Hematopoietic multipotent progenitor cell treated with erythropoietin and hydrocortisone succinate and interleukin-3 and kit ligand, for 15 days (in vitro differentiated cells): ENCODE measurements at regions not wholly inside any gene's neighbourhood (a gene's known extent, or its start where the extent isn't known, plus 50 kb on each side); places are given as distances from the start of the nearest gene placed in this dataset.
"Not testable (repeated sequence)": the region's sequence is repeated elsewhere in the genome, so short reads cannot be mapped to it uniquely, and the experiment has no call there.

Source experiments
- DNase-seq: peaks from one replicate; pipeline ENCODE4 v3.0.0-alpha.2; 2015; ENCODE audit warnings: low spot score

DNA sequence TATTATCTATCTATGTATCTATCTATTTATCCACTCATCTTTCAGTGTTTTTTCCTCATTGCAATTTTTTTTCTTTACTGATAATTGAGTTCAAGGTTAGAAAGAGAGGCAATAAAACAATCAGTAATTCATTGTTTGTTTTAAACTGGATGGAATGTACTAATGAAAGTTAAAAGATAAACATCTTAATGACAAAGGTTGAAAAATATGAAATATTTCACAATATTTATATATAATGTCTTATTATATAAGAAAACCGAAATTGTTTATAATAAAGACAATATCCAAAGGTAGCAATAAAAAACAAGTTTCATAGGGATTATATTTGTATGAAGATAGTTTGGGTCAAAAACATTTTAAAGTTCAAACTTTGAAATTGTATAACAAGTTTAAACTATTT is 1015.5 kb upstream of the MIR17HG start:
- DNase-seq: no peak

DNA sequence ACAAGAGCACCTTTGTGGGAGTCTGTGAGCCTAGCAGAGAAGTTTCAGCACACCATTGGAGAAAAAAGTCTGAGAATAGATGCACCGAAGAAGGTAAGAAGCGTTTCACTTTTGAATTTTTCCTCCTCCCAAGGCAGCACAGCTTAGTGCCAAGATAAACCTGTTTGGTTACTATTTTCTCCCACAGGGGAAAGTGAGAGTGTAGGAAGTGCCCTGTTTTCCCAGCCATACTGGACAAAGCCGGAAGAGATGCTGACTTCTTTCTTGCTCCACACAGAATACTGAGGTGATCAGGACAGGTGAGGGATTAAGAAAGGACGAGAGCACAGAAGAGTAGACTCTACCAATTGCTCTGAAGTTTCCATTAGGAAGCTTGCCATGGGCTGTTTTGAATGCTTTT is 1011.0 kb upstream of the MIR17HG start:
- no peak for DNase-seq

DNA sequence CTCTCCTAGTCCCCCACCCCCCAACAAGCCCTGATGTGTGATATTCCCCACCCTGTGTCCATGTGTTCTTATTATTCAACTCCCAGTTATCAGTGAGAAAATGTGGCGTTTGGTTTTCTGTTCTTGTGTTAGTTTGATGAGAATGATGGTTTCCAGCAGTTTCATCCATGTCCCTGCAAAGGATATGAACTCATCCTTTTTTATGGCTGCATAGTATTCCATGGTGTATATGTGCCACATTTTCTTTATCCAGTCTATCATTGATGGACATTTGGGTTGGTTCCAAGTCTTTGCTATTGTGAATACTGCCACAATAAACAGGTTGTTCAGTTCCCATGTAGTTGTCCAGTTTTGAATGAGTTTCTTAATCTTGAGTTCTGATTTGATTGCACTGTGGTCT is 1006.1 kb upstream of the MIR17HG start:
- not testable (repeated sequence) for DNase-seq

DNA sequence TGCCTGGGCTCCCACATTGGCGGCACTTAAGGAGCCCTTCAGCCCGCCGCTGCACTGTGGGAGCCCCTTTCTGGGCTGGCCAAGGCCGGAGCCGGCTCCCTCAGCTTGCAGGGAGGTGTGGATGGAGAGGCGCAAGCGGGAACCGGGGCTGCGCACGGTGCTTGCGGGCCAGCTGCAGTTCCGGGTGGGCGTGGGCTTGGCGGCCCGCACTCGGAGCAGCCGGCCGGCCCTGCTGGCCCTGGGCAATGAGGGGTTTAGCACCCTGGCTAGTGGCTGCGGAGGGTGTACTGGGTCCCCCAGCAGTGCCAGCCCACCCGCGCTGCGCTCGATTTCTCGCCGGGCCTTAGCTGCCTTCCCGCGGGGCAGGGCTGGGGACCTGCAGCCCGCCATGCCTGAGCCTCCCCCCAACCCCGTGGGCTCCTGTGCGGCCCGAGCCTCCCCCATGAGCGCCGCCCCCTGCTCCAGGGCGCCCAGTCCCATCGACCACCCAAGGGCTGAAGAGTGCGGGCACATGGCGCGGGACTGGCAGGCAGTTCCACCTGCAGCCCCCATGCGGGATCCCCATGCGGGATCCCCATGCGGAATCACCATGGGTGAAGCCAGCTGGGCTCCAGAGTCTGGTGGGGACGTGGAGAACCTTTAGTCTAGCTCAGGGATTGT is 998.9 kb upstream of the MIR17HG start:
- DNase-seq: not testable (repeated sequence)

DNA sequence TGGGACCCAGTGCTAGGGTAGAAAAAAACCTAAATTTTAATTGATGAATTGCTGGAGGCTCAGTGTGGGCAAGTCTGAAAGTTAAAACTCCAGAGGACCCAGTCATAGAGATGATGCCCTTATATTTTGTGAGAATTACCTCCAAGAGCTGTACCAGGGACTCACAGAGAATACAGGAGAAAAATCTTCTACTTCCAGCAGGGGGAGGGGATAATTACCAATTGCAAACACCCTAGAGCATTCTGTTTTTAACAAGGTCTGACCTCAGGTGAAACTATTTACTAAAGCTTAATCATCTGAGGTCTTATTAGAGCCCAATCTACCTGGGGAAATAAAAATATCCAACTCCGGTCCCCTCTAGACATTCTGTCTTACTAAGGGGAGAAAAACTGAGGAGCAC is 994.7 kb upstream of the MIR17HG start:
- no peak for DNase-seq

DNA sequence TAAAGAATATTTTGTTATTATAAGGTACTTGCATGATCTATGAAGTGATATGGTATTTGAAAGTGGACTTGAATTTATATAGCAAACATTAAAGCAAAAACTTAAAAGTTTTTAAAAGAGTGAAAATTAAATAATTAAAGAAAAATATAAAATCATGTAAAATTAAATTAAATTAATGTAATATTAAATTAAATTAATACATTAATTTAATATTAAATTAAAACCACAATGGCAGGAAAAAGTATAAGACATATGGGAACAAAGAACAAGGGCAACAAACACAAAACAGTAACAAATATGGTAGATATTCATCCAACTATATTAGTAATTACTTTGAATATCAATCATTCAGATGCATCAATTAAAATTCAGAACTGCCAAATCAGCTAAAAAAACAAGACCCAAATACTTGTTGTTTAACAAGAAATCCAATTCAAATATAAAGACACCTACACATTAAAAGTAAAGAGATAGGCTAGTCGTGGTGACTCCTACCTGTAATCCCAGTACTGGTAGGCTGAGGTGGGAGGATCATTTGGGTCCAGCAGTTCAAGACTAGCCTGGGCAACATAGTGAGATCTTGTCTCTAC is 992.2 kb upstream of the MIR17HG start:
- no peak for DNase-seq

DNA sequence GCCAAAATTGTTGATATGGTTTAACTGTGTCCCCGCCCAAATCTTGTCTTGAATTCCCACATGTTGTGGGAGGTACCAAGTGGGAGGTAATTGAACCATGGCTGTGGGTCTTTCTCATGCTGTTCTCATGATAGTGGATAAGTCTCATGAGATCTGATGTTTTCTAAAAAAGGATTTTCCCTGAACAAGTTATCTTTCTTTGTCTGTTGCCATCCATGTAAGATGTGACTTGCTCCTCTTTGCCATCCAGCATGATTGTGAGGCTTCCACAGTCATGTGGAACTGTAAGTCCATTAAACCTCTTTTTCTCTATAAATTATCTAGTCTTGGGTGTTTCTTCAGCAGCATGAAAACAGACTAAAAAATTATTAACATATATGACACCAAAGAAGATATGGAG is 986.7 kb upstream of the MIR17HG start:
- DNase-seq: no peak

DNA sequence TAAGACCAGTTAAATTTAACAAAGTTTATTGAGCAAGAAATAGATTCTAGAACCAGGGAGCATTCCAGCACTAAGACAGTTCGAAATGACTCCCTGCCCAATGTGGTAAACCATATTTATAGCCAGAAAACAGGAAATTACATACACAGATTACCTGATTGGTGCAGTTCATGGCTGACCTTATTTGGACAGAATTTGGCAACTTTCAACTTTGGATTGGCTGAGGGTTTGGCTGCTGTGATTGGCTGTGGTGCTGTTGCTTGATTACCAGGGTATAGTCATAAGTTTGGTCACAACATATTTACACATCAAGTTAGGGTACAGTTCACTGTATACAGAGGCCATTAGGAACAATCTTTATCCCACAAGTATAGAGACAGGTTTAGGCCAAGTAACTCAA is 984.8 kb upstream of the MIR17HG start:
- no peak for DNase-seq

DNA sequence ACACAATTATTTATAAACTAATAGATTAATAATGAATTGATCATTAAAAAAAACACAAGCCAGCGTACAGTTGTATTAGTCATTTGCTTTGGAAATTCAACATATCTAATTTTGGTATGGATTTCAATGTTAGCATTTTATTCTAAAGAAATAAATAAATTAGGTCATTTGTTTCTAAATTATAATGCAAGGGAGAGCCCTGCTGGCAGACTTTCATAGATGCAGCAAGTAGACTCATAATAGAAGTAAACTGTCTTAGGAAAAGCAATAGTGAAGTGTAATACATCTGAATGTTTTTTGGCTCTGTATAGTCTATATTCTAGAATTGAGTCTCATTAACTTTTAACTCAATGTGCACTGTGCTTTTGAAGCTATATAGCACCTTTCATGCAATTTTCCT is 982.4 kb upstream of the MIR17HG start:
- no peak for DNase-seq

DNA sequence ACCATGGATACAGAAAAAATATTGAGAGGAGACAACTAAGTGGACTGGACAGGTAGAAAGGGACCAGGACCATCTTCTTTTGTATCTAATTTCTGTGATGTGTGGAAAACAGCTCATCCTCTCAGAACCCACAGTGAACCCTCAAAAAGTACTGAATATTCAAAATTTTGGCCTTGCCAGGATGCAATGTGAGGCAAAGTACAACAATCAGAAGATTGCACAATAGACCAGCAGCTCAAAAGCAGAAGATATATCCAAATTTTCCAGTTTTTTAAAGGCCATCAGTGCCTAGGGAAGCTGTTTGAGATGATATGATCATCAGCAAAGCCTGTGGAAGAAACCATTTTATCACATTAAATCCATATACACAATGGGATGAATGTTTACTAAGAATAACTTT is 973.3 kb upstream of the MIR17HG start:
- no peak for DNase-seq

DNA sequence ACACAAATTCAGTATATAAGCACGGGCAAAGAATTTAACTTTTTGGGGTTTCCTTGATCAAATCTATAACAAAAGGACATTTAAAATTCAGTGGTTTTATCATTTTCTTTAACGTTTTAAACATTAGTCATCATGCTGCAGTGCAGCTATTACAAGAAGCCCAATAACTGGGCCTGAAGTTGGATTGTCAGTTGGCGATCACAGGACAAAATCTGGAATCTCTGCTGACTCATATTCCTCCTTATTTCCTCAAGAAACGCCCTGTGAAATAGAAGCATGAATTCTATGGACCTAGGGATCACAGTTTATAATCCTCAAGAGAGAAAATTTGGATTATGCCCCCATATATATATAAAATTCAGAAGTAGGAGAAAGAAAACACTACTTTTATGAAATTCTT is 971.6 kb upstream of the MIR17HG start:
- no peak for DNase-seq

DNA sequence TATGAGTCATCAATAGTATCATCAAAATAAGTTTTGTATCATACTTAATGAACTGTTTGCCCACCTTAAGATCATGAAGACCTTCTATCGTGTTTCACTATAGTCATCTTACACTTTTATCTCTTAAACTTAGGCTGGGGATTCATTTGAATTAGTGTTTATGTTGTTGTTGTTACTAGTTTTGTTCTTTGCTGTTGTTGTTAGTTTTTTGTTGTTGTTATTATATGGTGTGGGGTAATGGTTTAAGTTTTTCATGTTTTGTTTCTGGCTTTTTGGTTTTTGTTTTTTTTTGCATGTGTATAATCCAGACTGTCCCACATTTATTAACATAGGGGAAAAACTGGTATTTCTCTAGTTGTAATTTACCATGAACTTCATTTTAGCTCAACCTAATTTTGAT is 965.1 kb upstream of the MIR17HG start:
- DNase-seq: no peak

DNA sequence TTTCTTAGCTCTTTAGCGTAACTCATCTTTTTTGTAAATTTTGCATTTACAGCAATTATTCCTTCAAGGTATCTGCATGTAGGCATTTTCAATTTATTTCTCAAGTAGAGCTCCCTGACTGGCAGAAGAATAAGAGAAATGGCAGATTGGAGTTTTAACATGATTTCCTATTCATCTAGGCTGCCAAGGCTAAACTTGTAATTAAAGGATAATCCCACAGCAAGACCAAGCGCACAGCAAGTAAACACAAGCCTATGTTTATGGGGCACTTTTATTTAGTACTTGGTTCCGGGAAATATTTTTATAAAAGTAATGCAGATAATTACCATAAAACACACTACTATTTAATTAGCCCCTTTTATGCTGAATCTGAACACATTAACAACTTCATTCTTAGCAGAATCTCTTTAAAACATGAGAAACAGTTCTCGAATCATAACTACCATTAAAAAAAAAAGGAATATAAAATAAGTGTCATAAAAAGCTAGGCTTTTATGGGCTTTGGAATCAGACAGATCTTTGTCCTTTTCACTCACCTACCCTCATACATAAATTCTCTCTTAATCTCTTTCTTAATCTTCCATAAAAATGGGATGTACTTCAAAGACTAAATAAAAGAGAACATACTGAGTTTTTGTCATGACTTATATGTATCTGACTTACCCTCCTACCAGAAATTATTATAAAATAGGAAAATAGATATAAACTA is 961.6 kb upstream of the MIR17HG start:
- DNase-seq: no peak

DNA sequence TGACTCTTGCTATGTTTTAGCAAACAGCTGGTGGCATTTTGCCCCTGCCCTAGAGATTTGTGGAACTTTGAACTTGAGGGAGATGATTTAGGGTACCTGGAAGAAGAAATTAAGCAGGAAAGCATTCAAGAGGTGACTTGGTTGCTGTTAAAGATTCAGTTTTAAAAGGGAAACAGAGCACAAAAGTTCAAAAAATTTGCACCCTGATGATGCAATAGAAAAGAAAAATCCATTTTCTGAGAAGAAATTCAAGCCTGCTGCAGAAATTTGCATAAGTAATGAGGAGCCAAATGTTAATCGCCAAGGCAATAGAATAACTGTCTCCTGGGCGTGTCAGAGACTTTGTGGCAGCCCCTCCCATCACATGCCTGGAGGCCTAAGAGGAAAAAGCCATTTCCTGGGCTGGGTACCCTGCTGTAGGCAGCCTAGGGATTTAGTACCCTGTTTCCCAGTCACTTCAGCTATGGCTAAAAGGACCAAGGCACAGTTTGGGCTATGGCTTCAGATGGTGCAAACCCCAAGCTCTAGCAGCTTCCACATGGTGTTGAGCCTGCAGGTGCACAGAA is 958.5 kb upstream of the MIR17HG start:
- DNase-seq: no peak

DNA sequence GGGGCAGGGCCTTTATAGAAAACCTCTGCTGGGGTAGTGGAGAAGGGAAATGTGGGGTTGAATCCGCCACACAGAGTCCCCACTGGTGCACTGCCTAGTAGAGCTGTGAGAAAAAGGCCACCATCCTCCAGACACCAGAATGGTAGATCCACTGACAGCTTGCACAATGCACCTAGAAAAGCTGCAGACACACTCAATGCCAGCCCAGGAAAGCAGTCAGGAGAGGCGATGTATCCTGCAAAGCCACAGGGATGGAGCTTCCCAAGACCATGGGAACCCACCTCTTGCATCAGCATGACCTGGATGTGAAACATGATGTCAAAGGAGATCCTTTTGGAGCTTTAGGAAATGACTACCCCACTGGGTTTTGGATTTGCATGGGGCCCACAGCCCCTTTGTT is 958.0 kb upstream of the MIR17HG start:
- no peak for DNase-seq

DNA sequence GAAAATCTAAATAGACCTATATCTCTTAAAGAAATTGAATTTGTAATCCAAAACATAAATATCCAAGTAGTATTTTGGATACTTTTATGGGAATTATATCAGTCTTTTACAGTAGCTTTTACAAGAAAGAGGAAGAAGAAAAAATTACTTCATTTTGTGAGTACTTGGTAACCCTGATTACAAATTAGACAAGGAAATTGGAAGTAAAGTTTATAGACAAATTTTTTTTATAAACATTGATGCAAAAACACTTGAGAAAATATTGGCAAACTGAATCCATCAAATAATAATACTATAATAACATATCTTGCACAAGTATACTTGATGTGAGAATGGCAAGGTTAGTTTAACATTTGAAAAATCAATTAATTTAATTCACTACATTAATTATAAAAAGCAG is 954.1 kb upstream of the MIR17HG start:
- no peak for DNase-seq

DNA sequence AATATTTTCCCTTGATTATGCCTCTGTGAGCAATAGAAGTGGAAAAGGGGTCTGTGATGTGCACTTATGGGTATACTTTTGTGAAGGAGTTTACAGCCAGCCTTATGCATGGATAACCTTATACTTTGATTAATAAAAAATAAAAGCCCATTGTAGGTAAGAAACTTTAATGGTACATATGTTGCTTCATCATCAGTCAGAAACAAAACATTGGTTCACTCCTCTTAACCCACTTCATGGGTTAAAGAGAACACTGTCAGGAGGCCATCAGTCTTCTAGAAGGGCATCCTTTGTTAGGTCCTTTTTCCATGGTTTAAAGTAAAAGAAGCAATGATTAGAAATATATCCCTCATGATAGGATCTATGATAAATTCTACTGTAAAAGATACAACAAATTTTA is 952.1 kb upstream of the MIR17HG start:
- no peak for DNase-seq

DNA sequence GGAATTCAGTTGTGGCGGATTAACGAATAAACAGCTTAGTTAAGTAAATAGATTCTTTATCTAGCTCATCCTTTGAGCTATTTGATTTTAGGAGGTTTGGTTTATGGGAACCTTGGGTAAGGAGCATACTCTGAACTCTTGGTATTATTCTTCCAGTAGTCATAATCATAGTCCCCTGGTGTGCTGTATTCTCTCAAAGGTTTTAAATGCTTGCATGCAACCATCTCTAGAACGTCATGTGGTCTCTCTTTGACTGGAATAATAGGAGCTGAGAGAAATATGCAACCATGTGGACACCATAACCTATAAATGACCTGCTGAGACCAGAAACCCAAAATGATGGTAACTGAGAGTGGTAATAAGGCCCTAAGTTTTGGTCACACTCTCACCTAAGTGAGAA is 951.6 kb upstream of the MIR17HG start:
- no peak for DNase-seq

DNA sequence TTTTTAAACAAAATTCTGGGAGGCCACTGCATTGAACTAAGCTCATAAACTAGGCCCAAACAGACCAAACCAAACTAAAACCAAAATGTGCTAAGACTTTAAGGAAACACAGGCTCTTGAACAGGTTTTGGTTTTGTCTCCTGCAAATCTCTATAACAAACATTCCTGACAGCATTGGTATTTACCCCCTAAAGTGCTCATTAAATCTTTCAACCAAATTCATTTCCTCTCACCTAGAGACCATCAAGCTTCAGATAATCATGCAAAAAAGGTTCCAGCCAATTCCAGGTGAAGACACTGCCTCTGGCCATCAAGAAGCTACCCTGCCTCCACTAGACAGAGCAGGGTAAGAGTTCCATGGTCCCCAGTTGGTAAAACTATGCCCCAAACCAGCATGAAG is 951.2 kb upstream of the MIR17HG start:
- DNase-seq: no peak

DNA sequence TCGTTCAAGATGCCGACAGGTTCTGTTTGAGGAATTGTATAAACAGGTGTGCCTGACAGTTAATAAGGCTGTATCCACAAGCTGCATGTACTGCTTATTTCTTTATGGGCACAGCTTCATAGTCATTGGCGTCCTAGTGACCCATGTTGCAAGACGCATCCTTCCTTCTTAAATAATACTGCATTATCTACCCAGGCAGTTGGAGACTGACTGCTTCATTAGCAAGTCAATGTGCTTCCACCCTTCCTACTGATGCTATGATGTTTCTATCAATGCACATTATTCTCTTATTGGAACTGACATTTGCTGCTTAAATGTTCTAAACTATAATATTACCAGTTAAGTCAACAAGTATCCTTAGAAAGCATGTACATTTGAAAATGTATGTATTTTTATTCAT is 950.0 kb upstream of the MIR17HG start:
- DNase-seq: no peak

DNA sequence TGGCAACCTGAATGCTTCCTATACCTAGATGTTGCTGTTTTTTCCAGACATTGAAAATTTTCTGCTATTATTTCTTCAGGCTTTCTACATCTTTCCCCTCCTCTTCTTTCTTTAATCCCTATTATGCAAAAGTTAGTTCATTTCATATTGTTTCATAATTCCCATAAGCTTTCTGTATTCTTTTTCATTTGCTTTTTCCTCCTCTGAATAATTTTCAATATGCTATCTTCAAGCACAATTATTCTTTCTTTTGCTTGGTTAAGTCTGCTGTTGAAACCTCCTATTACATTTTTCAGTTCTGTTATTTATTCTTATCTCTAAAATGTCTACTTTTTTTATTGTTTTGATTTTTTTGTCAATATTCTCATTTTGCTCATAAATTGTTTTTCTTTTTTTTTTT is 947.1 kb upstream of the MIR17HG start:
- DNase-seq: no peak

DNA sequence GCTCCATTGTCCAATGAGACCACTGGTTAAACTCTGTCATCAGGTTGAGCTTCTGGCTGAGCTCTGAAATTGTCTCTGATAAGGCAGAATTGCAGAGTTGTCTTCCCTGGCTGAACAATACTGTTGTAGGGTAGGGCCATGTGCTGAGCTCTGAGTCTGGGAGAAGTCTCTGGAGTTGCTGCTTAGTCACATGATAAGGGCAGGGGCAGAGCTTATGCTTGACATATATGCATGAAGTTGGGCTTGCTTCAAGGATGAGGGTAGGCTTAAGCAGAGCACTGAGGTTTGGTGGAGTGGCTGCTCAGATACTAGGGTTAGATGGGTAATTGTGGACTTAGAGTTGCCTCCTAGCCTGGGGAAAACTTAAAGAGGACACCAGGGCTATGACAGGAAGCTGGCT is 946.3 kb upstream of the MIR17HG start:
- no peak for DNase-seq

DNA sequence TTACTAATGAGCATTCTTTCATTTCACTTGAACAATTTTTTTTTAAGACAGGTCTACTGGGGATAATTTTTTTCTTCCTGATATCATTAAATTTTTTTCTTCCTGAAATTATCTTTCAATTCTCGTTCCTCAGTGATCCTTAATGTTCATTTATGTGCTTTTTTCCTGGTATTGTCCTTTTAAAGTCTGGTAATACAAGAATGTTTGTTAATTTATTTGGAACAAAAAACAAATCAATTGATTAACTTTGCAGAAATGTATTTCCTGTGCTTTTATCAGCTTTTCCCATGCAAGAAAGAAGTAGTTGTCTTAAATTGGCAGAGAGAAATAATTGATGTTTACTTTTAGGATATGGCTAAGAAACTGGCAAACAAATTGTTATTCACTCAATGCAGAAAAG is 945.4 kb upstream of the MIR17HG start:
- no peak for DNase-seq

DNA sequence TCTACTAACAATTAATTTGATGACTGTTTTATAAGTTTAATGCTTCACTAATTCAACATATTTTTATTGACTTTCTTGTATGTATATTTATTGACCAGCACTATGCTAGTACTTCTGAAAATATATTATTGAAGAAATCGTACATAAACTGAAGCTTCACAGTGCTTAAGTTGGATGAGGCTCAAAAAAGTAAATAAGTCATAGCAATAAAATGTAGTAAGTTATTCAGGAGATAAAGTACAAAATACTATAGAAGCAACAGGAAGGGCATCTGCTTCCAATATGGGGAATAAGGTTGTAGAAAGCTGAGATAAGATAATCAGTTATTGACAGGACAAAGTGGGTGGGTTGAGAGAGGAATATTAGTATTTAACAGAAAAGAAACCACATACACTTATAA is 944.9 kb upstream of the MIR17HG start:
- no peak for DNase-seq
